HG02981 (cell line): ENCODE measurements at regions not wholly inside any gene's neighbourhood (a gene's known extent, or its start where the extent isn't known, plus 50 kb on each side); places are given as distances from the start of the nearest gene placed in this dataset.

Experiments
- ATAC-seq: cut with Tn5 transposase; IDR thresholded peaks from one replicate; pipeline ENCODE4 v1.9.1; 2021; ENCODE audit warnings: mild to moderate bottlenecking, moderate library complexity; ENCODE audit not compliant: unreplicated experiment

DNA sequence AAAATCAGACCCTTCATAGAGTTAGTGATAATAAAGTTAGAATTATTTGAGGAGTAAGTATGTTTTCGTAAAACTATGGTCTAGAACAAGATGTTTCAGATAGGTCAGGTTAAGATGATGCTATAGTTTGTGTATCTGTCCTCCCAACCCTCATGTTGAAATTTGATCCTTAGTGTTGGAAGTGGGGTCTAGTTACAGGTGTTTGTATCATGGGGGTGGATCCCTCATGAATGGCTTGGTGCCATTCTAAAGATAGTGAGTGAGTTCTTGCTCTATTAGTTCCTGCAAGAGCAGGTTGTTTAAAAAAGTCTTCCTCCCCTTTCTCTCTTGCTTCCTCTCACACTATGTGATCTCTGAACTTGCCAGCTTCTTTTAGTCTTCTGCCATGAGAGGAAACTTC lies 707.3 kb upstream of the FOXG1 start:
- ATAC-seq: no peak

DNA sequence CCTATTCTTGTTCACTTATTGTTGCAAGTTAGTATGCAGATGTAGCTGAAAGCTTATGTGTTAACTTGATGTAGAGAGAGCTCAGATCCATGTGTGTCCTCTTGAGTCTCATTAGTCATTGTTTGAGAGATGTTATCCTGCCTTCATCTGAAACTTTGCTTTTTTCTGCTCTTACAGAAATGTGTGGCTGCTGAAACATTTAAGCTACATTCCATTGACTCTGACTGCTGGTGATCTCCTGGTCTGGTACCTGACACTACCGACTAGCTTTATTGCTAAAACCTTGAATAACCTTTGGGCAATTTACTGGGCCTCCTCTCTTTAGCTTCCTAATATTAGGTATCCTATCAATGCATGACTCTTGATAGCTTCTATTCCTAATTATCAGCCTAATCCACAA lies 705.6 kb upstream of the FOXG1 start:
- no peak for ATAC-seq

DNA sequence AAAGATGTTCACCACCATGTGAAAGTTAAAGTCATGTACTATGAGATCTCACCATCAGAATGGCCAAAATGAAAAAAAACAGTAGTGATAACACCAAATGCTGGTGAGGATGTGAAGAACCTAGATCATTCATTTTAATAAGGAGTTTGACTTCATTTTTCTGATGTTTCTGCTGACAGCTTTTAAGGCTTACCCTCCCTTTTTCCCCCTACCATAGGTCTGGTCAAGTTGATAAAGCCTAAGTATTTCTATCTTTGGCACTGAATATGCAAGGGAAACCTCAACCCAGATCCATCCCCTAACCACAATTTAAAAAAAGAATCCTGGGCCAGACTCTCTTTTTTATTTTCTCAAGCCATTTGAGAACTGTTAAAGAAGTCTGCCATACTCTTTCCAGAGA lies 689.6 kb upstream of the FOXG1 start:
- ATAC-seq: no peak

DNA sequence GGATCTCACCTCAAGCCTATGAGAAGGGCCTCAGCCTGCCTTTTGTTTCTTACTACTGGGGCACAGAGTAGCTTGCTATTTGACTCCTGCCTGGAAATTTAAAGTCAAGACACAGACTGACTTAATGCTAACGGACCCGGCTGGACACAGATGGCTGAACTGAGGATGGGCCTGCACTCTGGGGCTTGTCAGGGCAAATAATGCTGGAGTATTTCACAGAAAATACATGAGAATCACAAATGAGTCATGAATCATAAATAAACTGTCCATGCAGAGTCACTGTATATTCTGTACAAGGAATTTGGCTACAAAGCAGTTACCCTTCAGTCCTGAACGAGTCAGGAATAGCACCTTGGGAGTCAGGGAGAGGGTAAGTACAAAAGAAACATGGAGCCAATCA lies 683.2 kb upstream of the FOXG1 start:
- no peak for ATAC-seq

DNA sequence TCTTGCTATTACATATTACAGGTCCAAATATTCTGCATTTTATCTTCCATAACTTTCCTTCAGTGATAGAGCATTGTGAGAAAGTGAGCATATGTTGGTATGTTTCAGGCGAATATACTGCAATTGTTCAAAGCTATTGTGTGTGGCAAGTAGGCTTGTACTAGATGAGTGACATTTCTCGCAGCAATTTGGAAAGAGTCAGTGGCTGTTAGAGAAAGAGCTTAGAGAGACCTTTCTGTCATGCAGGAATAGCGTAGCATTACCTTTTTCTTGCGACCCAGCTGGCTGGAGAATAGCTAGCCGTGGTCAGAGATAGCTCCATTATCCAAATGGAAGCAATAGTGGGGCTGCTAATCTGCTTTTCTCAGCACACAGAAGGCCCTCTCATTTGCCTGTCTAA lies 678.5 kb upstream of the FOXG1 start:
- ATAC-seq: no peak

- no peak for ATAC-seq
These were observed 669.0 kb upstream of the FOXG1 start for GRCh38 chr14:28097585-28097984.

- no peak for ATAC-seq
These were observed 667.7 kb upstream of the FOXG1 start for GRCh38 chr14:28098856-28099255.

- ATAC-seq: no peak
These were observed 664.6 kb upstream of the FOXG1 start for GRCh38 chr14:28102001-28102400.

- no peak for ATAC-seq
These were observed 663.8 kb upstream of the FOXG1 start for GRCh38 chr14:28102814-28103213.

- ATAC-seq: no peak
These were observed 653.3 kb upstream of the FOXG1 start for GRCh38 chr14:28113311-28113710.

- ATAC-seq: no peak
These were observed 649.9 kb upstream of the FOXG1 start for GRCh38 chr14:28116716-28117115.

GRCh38 chr14:28119849-28120248 lies 646.7 kb upstream of the FOXG1 start:
- ATAC-seq: no peak

DNA sequence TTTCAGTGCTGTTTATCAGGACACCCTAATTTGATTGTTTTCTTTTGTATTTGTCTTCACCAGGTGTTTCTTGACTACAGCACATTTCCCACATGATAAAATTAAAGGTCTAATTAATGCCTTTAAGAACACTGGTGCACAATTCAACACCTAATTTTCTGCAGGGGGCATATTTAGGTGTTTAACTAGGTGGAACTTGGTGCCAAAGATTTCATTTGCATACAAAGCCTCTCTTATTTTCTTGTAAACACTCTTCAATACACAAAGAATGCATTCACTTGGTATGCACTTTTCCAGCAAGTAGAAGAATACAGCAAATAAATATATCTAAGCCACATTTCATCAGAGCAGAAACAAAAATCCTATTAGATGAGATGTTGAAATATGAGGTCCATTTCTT lies 646.2 kb upstream of the FOXG1 start:
- no peak for ATAC-seq

GRCh38 chr14:28121512-28122297 lies 644.9 kb upstream of the FOXG1 start:
- ATAC-seq: no peak

DNA sequence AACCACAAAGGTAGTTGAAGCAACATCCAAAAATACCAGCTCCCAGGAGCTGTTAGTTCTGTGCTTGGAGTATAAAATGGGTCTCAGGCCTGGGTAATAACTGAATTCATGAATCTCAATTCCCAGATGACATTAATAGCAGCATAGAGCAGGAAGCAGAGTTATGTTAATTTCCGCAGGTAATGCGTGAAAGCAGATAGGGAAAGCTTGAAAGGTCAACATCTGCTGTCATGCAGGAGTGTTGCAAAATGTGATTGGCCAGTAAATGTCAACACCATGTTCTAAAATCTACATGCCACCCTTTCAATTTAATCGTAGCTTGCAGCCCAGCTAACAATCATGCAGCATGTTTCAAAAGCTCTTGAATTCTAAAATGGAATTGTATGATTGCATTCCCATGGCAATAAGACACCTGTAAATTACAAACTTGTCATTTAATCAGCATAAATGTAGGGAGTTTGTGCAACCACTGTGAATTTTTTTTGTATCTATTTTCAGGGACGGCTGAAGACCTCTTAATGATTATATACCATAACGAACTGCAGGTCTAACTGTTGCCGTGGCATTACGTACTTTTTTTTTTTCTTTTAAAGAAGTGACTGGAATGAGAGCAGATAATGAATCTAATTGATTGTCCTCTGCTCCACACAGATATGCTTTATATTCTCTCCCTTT lies 635.8 kb upstream of the FOXG1 start:
- no peak for ATAC-seq

DNA sequence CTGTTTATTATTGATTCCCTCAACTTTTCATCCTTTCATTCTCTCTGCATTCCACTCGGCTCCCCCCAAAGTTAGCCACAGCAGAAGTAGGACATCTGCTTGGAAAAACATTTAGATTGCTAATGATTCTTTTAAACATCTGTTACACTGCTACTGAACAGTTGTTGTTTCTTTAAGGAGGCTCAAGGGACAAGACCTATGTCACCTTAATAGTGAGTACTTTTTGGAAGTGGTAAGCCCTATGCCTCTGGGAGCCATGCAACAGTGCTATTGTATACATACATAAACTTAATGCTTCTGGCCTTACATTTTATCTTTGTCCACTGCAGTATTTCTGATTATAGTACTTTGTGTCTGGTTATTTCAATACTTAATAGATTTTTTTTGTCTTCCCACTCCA lies 628.2 kb upstream of the FOXG1 start:
- no peak for ATAC-seq

DNA sequence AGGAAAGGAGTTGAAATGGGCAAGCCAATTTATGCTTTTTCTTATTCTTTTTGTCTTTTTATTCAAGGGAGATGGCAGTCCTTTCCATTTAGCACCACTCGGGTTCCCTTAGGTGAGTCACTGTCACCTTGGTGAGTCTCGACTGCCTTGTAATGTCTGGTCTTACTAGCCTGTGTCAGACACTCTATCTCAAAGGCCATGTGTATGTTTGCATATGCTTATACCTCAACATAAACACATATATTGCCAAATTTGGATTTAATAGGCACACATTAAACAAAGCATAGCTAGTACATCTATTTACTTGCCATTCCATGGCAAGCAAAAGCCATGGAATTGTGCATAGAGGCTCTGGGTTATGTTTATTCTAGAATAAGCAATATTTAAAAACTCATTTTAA lies 624.9 kb upstream of the FOXG1 start:
- no peak for ATAC-seq

- ATAC-seq: no peak
These were observed 624.1 kb upstream of the FOXG1 start for GRCh38 chr14:28142400-28143015.

DNA sequence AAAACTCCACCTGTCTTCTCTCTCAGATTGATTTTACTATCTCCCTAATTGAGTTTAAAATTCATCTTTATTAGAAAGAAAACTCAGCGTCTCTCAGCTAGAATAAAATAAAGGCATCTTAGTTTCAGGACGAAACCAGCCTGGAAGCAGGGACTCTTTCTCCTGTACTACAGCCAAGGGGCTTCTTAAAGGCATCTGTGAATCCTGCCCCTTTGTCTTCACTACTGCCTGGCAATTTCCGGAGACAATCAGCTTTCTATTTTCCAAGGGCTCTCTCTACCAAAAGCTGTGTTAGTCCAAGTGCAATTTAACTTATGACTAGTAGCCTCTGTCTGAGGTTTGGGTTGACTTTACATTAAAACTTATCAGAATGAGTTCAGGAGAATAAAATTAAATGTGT lies 623.3 kb upstream of the FOXG1 start:
- ATAC-seq: no peak

DNA sequence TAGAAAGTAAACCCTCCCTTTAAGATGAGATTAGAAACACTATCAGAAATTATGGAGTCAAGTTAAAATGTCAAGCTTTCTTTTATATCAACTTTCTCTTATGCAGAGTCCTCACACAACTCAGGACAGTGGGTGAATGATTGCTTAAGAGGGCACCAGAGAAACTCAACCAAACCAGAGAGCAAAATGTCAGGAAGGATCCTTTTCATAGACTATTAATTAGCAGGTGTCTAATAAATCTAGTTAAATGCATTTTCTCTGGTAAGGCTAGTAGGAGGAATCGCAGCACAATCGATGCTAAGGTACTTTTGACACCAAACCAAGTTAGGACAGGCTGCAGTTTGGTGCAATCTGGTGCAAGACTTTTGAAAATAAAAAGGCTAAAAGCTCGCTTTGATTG lies 614.7 kb upstream of the FOXG1 start:
- ATAC-seq: no peak

GRCh38 chr14:28152453-28153044 lies 614.0 kb upstream of the FOXG1 start:
- no peak for ATAC-seq
